Upper lobe of left lung (tissue), 6 donors: ENCODE measurements at regions not wholly inside any gene's neighbourhood (a gene's known extent, or its start where the extent isn't known, plus 50 kb on each side); places are given as distances from the start of the nearest gene placed in this dataset.
A peak's percentile ranks its signal among the peaks of the same experiment; 100 is the strongest.

Experiments used
- ATAC-seq, 2 donors: fragments of 200-7000 bp; cut with Tn5 transposase; one replicate each; pipeline ENCODE4 v1.9.1; 2022; ENCODE audit warnings: mild to moderate bottlenecking in 2 of 2, moderate library complexity in 2 of 2; ENCODE audit not compliant: low FRiP score in 2 of 2
- DNase-seq, 2 donors: peaks; one replicate each; pipeline ENCODE4 v3.0.0-alpha.2; 2019 to 2020
- H3K27ac ChIP-seq, 4 donors: fragments of 200-600 bp; sonication (generic); one replicate each; pipeline ENCODE4 v1.5.1; 2016 to 2019
- H3K27me3 ChIP-seq, 4 donors: fragments of 200-600 bp; sonication (generic); one replicate each; pipeline ENCODE4 v1.5.1; 2017 to 2019
- H3K36me3 ChIP-seq, 4 donors: fragments of 200-600 bp; sonication (generic); one replicate each; pipeline ENCODE4 v1.5.1; 2016 to 2019
- H3K4me1 ChIP-seq, 4 donors: fragments of 200-600 bp; sonication (generic); one replicate each; pipeline ENCODE4 v1.5.1; 2018 to 2019
- H3K4me3 ChIP-seq, 4 donors: fragments of 200-600 bp; sonication (generic); one replicate each; pipeline ENCODE4 v1.5.1; 2017 to 2019; ENCODE audit warnings: mild to moderate bottlenecking in 2 of 4, moderate library complexity in 1 of 4
- H3K9me3 ChIP-seq, 4 donors: fragments of 200-600 bp; sonication (generic); one replicate each; pipeline ENCODE4 v1.5.1; 2018 to 2019
- EP300 ChIP-seq, 4 donors: sonication (generic); formaldehyde crosslinking; IDR thresholded peaks; one replicate each; pipeline ENCODE4 v1.5.1; 2017; ENCODE audit warnings: antibody characterized with exemption in 4 of 4, control low read depth in 2 of 4
- POLR2A ChIP-seq, 4 donors: fragments of 450-650 bp; IDR thresholded peaks; one replicate each; pipeline ENCODE4 v1.5.1; 2016 to 2017; ENCODE audit warnings: antibody characterized with exemption in 4 of 4, mild to moderate bottlenecking in 2 of 4
- POLR2AphosphoS5 ChIP-seq, 2 donors: sonication (generic); formaldehyde crosslinking; IDR thresholded peaks; one replicate each; pipeline ENCODE4 v1.5.1; 2017; ENCODE audit warnings: antibody characterized with exemption in 2 of 2
- WGBS, 2 donors: methylation state at CpG; one replicate each; pipeline ENCODE4 v1.1.5; 2017 to 2018; 5-methylcytosine and 5-hydroxymethylcytosine counted together
- TF ChIP-seq, protein P1 (sequence below), 6 experiments: fragments of 450-650 bp in 4 of 6; fragments of 200-600 bp in 2 of 6; sonication (generic) in 2 of 6; IDR thresholded peaks; one replicate each; pipeline ENCODE4 v1.5.1; 2016 to 2019; ENCODE audit warnings: antibody characterized with exemption in 6 of 6
- donor health status: DM: no; HTN: no; CAD: no; lungs with moderate emphysema.
- donor health status: DM: no; HTN: yes; CAD: no; lungs with severe emphysema.

DNA sequence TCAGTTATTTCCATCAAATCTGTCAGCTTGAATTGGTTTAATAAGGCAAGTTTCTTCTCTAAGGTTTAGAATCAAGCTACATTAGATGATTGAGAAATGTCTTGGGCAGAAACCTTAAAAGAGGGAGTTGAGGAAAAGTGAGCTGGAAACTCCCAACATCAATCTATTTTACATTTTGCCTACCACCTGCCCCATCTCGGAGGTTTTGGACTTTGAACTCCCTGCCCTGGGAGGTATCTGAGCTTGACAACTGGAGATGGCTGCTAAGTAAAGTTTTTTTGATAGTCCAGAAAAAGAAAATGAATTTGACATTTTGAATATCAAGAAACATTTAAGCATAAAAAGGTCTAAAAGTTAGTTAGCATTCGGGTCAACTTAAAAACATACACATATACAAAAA is 234.2 kb downstream of the NFKBIZ start:
- Histone ChIP-seq H3K36me3 (no peaks in the 10 kb centered on the region), H3K4me1 (peaks cover 0 to 6% (median 2%) of the 10 kb centered on the region in 4 donors), H3K4me3 (no peak overlapping the region), H3K9me3 (no peaks in the 10 kb centered on the region), H3K27me3 (no peaks in the 10 kb centered on the region), H3K27ac (no peak overlapping the region)
- TF ChIP-seq POLR2A (IDR thresholded peaks at IDR 0.05) (no peak), EP300 (IDR thresholded peaks at IDR 0.05) (no peak), POLR2AphosphoS5 (IDR thresholded peaks at IDR 0.05) (no peak)
- TF ChIP-seq, protein P1, sequence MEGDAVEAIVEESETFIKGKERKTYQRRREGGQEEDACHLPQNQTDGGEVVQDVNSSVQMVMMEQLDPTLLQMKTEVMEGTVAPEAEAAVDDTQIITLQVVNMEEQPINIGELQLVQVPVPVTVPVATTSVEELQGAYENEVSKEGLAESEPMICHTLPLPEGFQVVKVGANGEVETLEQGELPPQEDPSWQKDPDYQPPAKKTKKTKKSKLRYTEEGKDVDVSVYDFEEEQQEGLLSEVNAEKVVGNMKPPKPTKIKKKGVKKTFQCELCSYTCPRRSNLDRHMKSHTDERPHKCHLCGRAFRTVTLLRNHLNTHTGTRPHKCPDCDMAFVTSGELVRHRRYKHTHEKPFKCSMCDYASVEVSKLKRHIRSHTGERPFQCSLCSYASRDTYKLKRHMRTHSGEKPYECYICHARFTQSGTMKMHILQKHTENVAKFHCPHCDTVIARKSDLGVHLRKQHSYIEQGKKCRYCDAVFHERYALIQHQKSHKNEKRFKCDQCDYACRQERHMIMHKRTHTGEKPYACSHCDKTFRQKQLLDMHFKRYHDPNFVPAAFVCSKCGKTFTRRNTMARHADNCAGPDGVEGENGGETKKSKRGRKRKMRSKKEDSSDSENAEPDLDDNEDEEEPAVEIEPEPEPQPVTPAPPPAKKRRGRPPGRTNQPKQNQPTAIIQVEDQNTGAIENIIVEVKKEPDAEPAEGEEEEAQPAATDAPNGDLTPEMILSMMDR (IDR thresholded peaks at IDR 0.05), result no peak
- WGBS, 2 donors, result 91 to 97% methylated on average over 2 of the region's 2 CpGs
- ATAC-seq, result no peak
- no peak for DNase-seq

DNA sequence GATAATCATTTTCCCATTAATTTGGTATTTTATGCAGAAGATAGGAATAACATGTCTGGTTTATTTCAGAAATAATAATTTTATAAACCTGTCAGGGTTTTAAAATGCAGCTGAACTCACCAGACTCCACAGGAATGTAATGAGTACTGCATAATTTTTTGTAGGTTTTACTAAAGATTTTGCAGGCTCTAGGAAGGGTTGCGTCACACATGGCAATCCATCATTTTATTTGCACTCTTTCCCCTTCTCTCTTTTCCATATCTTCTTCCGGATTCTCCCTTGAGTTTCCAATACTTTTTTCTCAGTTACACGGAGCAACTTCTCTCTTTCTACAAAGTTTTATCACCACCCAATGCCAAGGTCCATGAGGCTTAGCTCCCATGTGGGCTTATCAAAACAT is 234.7 kb downstream of the NFKBIZ start:
- H3K36me3 ChIP-seq, result no peaks in the 10 kb centered on the region

DNA sequence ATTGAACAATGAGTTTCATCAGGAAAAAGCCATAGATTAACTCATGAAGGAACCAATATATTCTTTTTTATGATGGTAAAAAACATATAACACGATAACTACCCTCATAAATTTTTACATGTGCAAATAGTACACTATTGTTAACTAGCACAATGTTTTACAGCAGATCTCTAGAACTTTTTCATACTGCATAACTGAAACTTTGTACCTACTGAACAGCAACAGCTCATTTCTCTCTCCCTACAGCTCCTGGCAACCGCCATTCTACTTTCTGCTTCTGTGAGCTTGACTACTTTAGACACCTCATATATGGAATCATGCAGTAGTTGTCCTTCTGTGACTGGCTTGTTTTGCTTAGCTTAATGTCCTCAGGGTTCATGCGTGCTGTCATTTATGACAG is 235.4 kb downstream of the NFKBIZ start:
- ATAC-seq (no peak), DNase-seq (no peak)
- 89 to 97% methylated on average over 3 of the region's 3 CpGs for WGBS, 2 donors
- Histone ChIP-seq H3K4me3 (no peak overlapping the region), H3K9me3 (no peaks in the 10 kb centered on the region), H3K4me1 (peaks cover 0 to 4% (median 0%) of the 10 kb centered on the region in 4 donors), H3K27me3 (no peaks in the 10 kb centered on the region), H3K36me3 (no peaks in the 10 kb centered on the region), H3K27ac (no peak overlapping the region)
- TF ChIP-seq, protein P1 (IDR thresholded peaks at IDR 0.05), result no peak
- no peak for TF ChIP-seq POLR2A (IDR thresholded peaks at IDR 0.05)
- no peak for TF ChIP-seq EP300 (IDR thresholded peaks at IDR 0.05)
- TF ChIP-seq POLR2AphosphoS5 (IDR thresholded peaks at IDR 0.05), result no peak

More for the DNA sequence above, 234.7 kb downstream of the NFKBIZ start:
- ATAC-seq, result peak in 1 of 2 donors; percentile 66
- Histone ChIP-seq H3K9me3 (no peaks in the 10 kb centered on the region), H3K4me3 (no peak overlapping the region), H3K4me1 (peaks cover 0 to 4% (median 0%) of the 10 kb centered on the region in 4 donors), H3K27ac (no peak overlapping the region), H3K27me3 (no peaks in the 10 kb centered on the region)
- WGBS, 2 donors, result 47 to 74% methylated on average over 3 of the region's 3 CpGs
- no peak for TF ChIP-seq POLR2AphosphoS5 (IDR thresholded peaks at IDR 0.05)
- TF ChIP-seq, protein P1 (IDR thresholded peaks at IDR 0.05), result no peak
- TF ChIP-seq POLR2A (IDR thresholded peaks at IDR 0.05), result no peak
- TF ChIP-seq EP300 (IDR thresholded peaks at IDR 0.05), result no peak
- DNase-seq, result no peak

DNA sequence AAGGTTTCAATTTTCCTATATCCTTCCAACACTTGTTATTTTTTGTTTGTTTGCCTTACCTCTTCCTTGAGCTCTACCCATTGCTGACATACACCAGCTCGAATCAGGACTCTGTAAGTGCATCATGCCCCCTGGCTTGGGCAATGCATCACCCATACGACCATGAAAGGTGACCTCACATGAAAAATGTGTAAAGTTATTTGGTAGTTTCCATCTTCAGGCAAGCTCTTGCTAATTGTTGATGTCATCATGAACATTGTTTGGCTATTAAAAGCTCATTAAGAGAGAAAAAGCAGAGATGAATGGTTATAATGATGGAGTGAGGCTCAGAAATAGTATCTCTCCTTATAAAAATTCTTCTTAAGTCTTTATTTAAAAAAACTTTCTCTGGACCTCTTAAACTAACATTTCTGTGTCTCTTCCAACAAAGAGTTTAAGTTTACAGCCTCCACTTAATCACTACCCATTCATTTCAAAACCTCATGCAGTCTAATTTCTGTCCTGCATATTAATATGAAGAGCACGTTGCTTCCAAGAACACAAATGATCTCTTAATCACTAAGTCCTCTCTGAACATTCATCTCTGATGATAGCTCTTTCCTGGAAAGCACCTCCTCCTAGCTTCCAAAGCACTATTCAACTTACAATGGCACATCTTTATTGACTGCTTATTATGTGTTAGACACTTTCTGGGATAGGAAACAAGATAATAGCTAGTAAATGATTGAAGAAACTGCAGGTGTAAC is 236.3 kb downstream of the NFKBIZ start:
- WGBS, 2 donors, result 65 to 67% methylated on average over 3 of the region's 3 CpGs
- H3K27ac ChIP-seq, result no peak overlapping the region
- no peaks in the 10 kb centered on the region for H3K4me1 ChIP-seq
- H3K36me3 ChIP-seq, result no peaks in the 10 kb centered on the region
- TF ChIP-seq POLR2A (IDR thresholded peaks at IDR 0.05) (no peak), EP300 (IDR thresholded peaks at IDR 0.05) (no peak), POLR2AphosphoS5 (IDR thresholded peaks at IDR 0.05) (no peak)
- TF ChIP-seq, protein P1 (IDR thresholded peaks at IDR 0.05), result no peak
- no peaks in the 10 kb centered on the region for H3K27me3 ChIP-seq
- no peak overlapping the region for H3K4me3 ChIP-seq
- H3K9me3 ChIP-seq, result no peaks in the 10 kb centered on the region
- ATAC-seq, result no peak
- DNase-seq, result no peak

DNA sequence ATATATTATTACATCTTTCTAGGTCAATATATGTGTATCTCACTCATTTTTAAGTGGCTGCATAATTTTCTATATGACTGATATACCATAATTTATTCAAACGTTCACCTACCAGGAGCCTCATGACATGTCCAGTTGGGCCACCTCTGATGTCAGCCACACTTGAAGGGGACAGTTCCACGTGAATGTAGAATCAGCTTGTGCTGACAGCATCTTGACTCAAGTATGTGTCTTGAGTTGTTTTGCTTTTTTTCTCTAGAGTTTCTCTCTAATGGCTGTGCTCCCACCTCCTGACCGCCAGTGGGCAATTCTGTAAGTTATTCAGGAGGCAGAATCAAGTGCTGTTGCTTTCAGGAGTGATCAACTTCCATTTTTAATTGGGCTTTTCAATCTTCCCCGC is 237.9 kb downstream of the NFKBIZ start:
- Histone ChIP-seq H3K27ac (no peak overlapping the region), H3K27me3 (no peaks in the 10 kb centered on the region), H3K36me3 (no peaks in the 10 kb centered on the region), H3K4me3 (no peak overlapping the region), H3K9me3 (no peaks in the 10 kb centered on the region), H3K4me1 (no peaks in the 10 kb centered on the region)
- WGBS, 2 donors, result 84 to 87% methylated on average over 4 of the region's 4 CpGs
- TF ChIP-seq, protein P1 (IDR thresholded peaks at IDR 0.05), result no peak
- TF ChIP-seq EP300 (IDR thresholded peaks at IDR 0.05) (no peak), POLR2A (IDR thresholded peaks at IDR 0.05) (no peak), POLR2AphosphoS5 (IDR thresholded peaks at IDR 0.05) (no peak)
- ATAC-seq, result no peak
- no peak for DNase-seq
